Osteocyte (in vitro differentiated cells): ENCODE measurements at regions not wholly inside any gene's neighbourhood (a gene's known extent, or its start where the extent isn't known, plus 50 kb on each side); places are given as distances from the start of the nearest gene placed in this dataset.
A peak's percentile ranks its signal among the peaks of the same experiment; 100 is the strongest.

Experiments
- DNase-seq: peaks from one replicate; pipeline ENCODE4 v3.0.0; 2021; ENCODE audit warnings: mixed read lengths; ENCODE audit not compliant: unreplicated experiment; ENCODE audit errors: extremely low spot score
- H3K27ac Mint-ChIP-seq: one replicate; pipeline ENCODE4 v1.8.0; 2021; ENCODE audit warnings: mild to moderate bottlenecking, mixed read lengths; ENCODE audit not compliant: unreplicated experiment
- H3K27me3 Mint-ChIP-seq: one replicate; pipeline ENCODE4 v1.8.0; 2021; ENCODE audit warnings: mixed read lengths; ENCODE audit not compliant: unreplicated experiment
- H3K36me3 Mint-ChIP-seq: one replicate; pipeline ENCODE4 v1.8.0; 2021; ENCODE audit warnings: mixed read lengths; ENCODE audit not compliant: unreplicated experiment
- H3K4me1 Mint-ChIP-seq: one replicate; pipeline ENCODE4 v1.8.0; 2021; ENCODE audit warnings: mixed read lengths; ENCODE audit not compliant: unreplicated experiment
- H3K4me3 Mint-ChIP-seq: one replicate; pipeline ENCODE4 v1.8.0; 2021; ENCODE audit warnings: mild to moderate bottlenecking, moderate library complexity, mixed read lengths; ENCODE audit not compliant: unreplicated experiment
- H3K9me3 Mint-ChIP-seq: one replicate; pipeline ENCODE4 v1.8.0; 2021; ENCODE audit warnings: mixed read lengths; ENCODE audit not compliant: unreplicated experiment
- TF ChIP-seq, protein P1 (sequence below): fragments of 200-600 bp; sonication (generic); IDR thresholded peaks from 2 replicates; pipeline ENCODE4 v1.5.0; 2021; ENCODE audit warnings: antibody characterized with exemption, mild to moderate bottlenecking, moderate library complexity

- Mint-ChIP-seq H3K36me3 (peaks cover 12% of the 10 kb centered on the region), H3K27ac (no peak overlapping the region), H3K9me3 (peaks cover 25% of the 10 kb centered on the region), H3K4me3 (no peak overlapping the region), H3K27me3 (no peaks in the 10 kb centered on the region), H3K4me1 (peaks cover 25% of the 10 kb centered on the region)
- no peak for DNase-seq
- TF ChIP-seq, protein P1, sequence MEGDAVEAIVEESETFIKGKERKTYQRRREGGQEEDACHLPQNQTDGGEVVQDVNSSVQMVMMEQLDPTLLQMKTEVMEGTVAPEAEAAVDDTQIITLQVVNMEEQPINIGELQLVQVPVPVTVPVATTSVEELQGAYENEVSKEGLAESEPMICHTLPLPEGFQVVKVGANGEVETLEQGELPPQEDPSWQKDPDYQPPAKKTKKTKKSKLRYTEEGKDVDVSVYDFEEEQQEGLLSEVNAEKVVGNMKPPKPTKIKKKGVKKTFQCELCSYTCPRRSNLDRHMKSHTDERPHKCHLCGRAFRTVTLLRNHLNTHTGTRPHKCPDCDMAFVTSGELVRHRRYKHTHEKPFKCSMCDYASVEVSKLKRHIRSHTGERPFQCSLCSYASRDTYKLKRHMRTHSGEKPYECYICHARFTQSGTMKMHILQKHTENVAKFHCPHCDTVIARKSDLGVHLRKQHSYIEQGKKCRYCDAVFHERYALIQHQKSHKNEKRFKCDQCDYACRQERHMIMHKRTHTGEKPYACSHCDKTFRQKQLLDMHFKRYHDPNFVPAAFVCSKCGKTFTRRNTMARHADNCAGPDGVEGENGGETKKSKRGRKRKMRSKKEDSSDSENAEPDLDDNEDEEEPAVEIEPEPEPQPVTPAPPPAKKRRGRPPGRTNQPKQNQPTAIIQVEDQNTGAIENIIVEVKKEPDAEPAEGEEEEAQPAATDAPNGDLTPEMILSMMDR, result no peak
These were observed 235.4 kb downstream of the HGF start for GRCh38 chr7:81534446-81534845.

DNA sequence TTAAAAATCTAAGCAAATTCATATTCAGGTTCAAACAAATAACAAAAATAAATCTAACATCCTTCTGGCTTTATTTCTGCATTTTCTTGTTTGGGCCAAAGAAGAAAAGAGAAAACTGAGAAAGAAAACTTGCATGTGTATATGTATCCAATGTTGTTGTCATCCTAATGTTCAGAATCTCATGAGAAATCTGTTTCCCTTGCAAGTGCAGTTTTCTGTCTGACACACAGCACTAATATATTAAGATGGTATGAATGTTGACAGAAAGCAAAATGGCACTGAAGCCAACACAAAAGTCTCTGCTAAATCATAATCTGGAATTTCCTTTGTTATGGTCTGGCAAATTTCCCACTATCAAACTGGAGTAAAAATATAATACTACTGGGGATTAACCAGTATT, 235.9 kb downstream of the HGF start:
- peak overlapping the region; percentile 85 for H3K27ac Mint-ChIP-seq
- TF ChIP-seq, protein P1, result no peak
- H3K4me3 Mint-ChIP-seq, result no peak overlapping the region
- peaks cover 12% of the 10 kb centered on the region for H3K36me3 Mint-ChIP-seq
- H3K4me1 Mint-ChIP-seq, result peaks cover 25% of the 10 kb centered on the region
- peaks cover 28% of the 10 kb centered on the region for H3K9me3 Mint-ChIP-seq
- no peaks in the 10 kb centered on the region for H3K27me3 Mint-ChIP-seq
- no peak for DNase-seq

DNA sequence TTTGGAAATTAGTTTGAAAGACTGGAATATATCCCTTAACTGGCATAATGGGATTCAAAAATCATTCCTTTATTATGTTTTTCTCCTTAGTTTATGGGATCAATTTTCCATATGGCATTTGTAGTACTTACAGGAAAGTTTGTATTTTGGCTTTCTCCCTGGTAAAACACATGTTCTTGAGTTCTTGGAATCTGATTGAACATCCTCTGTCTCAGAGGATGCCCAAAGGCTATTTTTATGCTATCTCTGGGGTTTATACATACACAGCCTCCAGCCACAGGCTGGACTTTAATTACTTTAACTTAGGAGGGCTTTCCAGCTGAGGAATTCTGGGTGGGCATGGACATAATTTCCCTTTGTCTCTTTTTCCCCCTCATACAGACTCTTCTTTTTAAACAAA, 236.4 kb downstream of the HGF start:
- TF ChIP-seq, protein P1, result no peak
- peaks cover 25% of the 10 kb centered on the region for H3K4me1 Mint-ChIP-seq
- peaks cover 11% of the 10 kb centered on the region for H3K36me3 Mint-ChIP-seq
- no peak overlapping the region for H3K4me3 Mint-ChIP-seq
- H3K27ac Mint-ChIP-seq, result peak overlapping the region; percentile 85
- peaks cover 26% of the 10 kb centered on the region for H3K9me3 Mint-ChIP-seq
- no peak for DNase-seq
- no peaks in the 10 kb centered on the region for H3K27me3 Mint-ChIP-seq

- TF ChIP-seq, protein P1, result no peak
- Mint-ChIP-seq H3K4me3 (no peak overlapping the region), H3K27ac (no peak overlapping the region), H3K4me1 (peaks cover 26% of the 10 kb centered on the region), H3K9me3 (peaks cover 17% of the 10 kb centered on the region), H3K36me3 (peaks cover 3% of the 10 kb centered on the region), H3K27me3 (no peaks in the 10 kb centered on the region)
- DNase-seq, result no peak
These were observed 240.1 kb downstream of the HGF start for GRCh38 chr7:81529785-81530184.

- Mint-ChIP-seq H3K9me3 (peaks cover 17% of the 10 kb centered on the region), H3K27me3 (no peaks in the 10 kb centered on the region), H3K27ac (no peak overlapping the region), H3K36me3 (no peaks in the 10 kb centered on the region), H3K4me3 (no peak overlapping the region), H3K4me1 (peaks cover 10% of the 10 kb centered on the region)
- no peak for DNase-seq
- TF ChIP-seq, protein P1, result no peak
These were observed 242.2 kb downstream of the HGF start for GRCh38 chr7:81527651-81528050.
